CD14-positive monocyte (primary cell): ENCODE measurements at regions not wholly inside any gene's neighbourhood (a gene's known extent, or its start where the extent isn't known, plus 50 kb on each side); places are given as distances from the start of the nearest gene placed in this dataset.

ENCODE experiments used
- DNase-seq, 3 donors: peaks; one replicate each; pipeline ENCODE4 v3.0.0-alpha.2; 2011 to 2022
- H2AFZ ChIP-seq: 2 replicates; pipeline ENCODE4 v1.6.0; 2012; ENCODE audit warnings: mild to moderate bottlenecking, low read depth, low read length, inconsistent platforms; ENCODE audit not compliant: insufficient read depth, poor library complexity, severe bottlenecking
- H3K27ac ChIP-seq, 2 donors: 1 replicate in 1 of 2; 2 replicates in 1 of 2; pipeline ENCODE4 v1.5.1; 2012 to 2013; ENCODE audit warnings: low read length in 2 of 2, control low read depth in 1 of 2, inconsistent platforms in 1 of 2, low read depth in 1 of 2, mild to moderate bottlenecking in 1 of 2
- H3K27me3 ChIP-seq, 2 donors: one replicate each; pipeline versions ENCODE4 v1.6.0 to v1.6.1; 2011 to 2013; ENCODE audit warnings: low read length in 2 of 2; ENCODE audit not compliant: control insufficient read depth in 2 of 2, insufficient read depth in 2 of 2
- H3K36me3 ChIP-seq, 2 donors: replicated peaks in 1 of 2; 1 replicate in 1 of 2; 2 replicates in 1 of 2; pipeline versions ENCODE4 v1.5.1 to v1.6.1; 2012 to 2013; ENCODE audit warnings: low read length in 2 of 2, control low read depth in 1 of 2, inconsistent platforms in 1 of 2, mild to moderate bottlenecking in 1 of 2; ENCODE audit not compliant: insufficient read depth in 2 of 2, control insufficient read depth in 1 of 2
- H3K4me1 ChIP-seq, 2 donors: 1 replicate in 1 of 2; 2 replicates in 1 of 2; pipeline versions ENCODE4 v1.5.1 to v1.6.1; 2012 to 2013; ENCODE audit warnings: low read length in 2 of 2, control low read depth in 1 of 2, inconsistent platforms in 1 of 2, mild to moderate bottlenecking in 1 of 2, moderate library complexity in 1 of 2; ENCODE audit not compliant: insufficient read depth in 2 of 2, control insufficient read depth in 1 of 2
- H3K4me2 ChIP-seq: replicated peaks from 2 replicates; pipeline ENCODE3; 2012; ENCODE audit warnings: low read length, moderate library complexity, mild to moderate bottlenecking; ENCODE audit not compliant: poor library complexity, severe bottlenecking; ENCODE audit errors: extremely low read depth
- H3K4me3 ChIP-seq, 3 experiments: fragments of 200-600 bp in 1 of 3; sonication (generic) in 1 of 3; replicated peaks in 1 of 3; 1 replicate in 2 of 3; 2 replicates in 1 of 3; pipeline ENCODE4 v1.5.1; 2011 to 2013; ENCODE audit warnings: low read length in 3 of 3, mild to moderate bottlenecking in 3 of 3, control low read depth in 2 of 3, low read depth in 2 of 3, inconsistent platforms in 1 of 3, moderate library complexity in 1 of 3
- H3K79me2 ChIP-seq: 2 replicates; pipeline ENCODE4 v1.6.0; 2012; ENCODE audit warnings: mild to moderate bottlenecking, control low read depth, inconsistent platforms, low read length, moderate library complexity; ENCODE audit not compliant: insufficient read depth
- H3K9ac ChIP-seq: 2 replicates; pipeline ENCODE4 v1.6.0; 2017; ENCODE audit warnings: low read length, mild to moderate bottlenecking; ENCODE audit not compliant: insufficient read depth, poor library complexity, severe bottlenecking
- H3K9me3 ChIP-seq, 2 donors: replicated peaks in 1 of 2; 1 replicate in 1 of 2; 2 replicates in 1 of 2; pipeline versions ENCODE4 v1.5.1 to v1.6.1; 2012 to 2013; ENCODE audit warnings: low read length in 2 of 2, control low read depth in 1 of 2; ENCODE audit not compliant: control insufficient read depth in 1 of 2, insufficient read depth in 1 of 2
- H4K20me1 ChIP-seq: 2 replicates; pipeline ENCODE4 v1.6.0; 2012; ENCODE audit warnings: mild to moderate bottlenecking, low read length, control low read depth, moderate library complexity; ENCODE audit not compliant: insufficient read depth
- H3K27ac Mint-ChIP-seq, 7 donors: one replicate each; pipeline ENCODE4 v1.8.0; 2020; ENCODE audit warnings: mild to moderate bottlenecking in 7 of 7, mixed read lengths in 7 of 7, moderate library complexity in 6 of 7, inconsistent platforms in 2 of 7
- H3K27me3 Mint-ChIP-seq, 3 donors: one replicate each; pipeline ENCODE4 v1.8.0; 2021 to 2022; ENCODE audit warnings: low read depth in 3 of 3, mild to moderate bottlenecking in 3 of 3, mixed read lengths in 3 of 3, moderate library complexity in 3 of 3, inconsistent platforms in 1 of 3
- H3K36me3 Mint-ChIP-seq, 2 donors: one replicate each; pipeline ENCODE4 v1.8.0; 2020; ENCODE audit warnings: mixed read lengths in 2 of 2, inconsistent platforms in 1 of 2, mild to moderate bottlenecking in 1 of 2
- H3K4me1 Mint-ChIP-seq: one replicate; pipeline ENCODE4 v1.8.0; 2020; ENCODE audit warnings: mild to moderate bottlenecking, mixed read lengths
- H3K4me3 Mint-ChIP-seq, 2 donors: one replicate each; pipeline ENCODE4 v1.8.0; 2020; ENCODE audit warnings: mild to moderate bottlenecking in 2 of 2, mixed read lengths in 2 of 2, moderate library complexity in 1 of 2
- H3K9me3 Mint-ChIP-seq, 7 donors: one replicate each; pipeline ENCODE4 v1.8.0; 2020 to 2022; ENCODE audit warnings: mixed read lengths in 7 of 7, mild to moderate bottlenecking in 6 of 7, moderate library complexity in 6 of 7, inconsistent platforms in 2 of 7
- CTCF ChIP-seq: fragments of 200-600 bp; IDR thresholded peaks from one replicate; pipeline ENCODE4 v1.8.0; 2022; ENCODE audit warnings: antibody characterized with exemption, mild to moderate bottlenecking
- WGBS: methylation state at CpG from one replicate; pipeline ENCODE4 v1.1.5; 2013; ENCODE audit warnings: missing lambda C conversion rate; ENCODE audit not compliant: insufficient coverage; 5-methylcytosine and 5-hydroxymethylcytosine counted together
- intact Hi-C, 2 donors: fragments of 100-400 bp; cut with micrococcal nuclease; formaldehyde crosslinking; loops; one replicate each; pipeline versions ENCODE4 v1.15.0 to v1.15.1; 2023

- H3K27ac ChIP-seq: no peak overlapping the region
These were observed 367.6 kb downstream of the MIAT start for GRCh38 chr22:27024982-27025381.

GRCh38 chr22:27028093-27028492, 370.7 kb downstream of the MIAT start:
- intact Hi-C loops: no loop called here
- H3K27me3 Mint-ChIP-seq: peaks cover 5 to 21% (median 15%) of the 10 kb centered on the region in 3 donors
- H3K4me1 Mint-ChIP-seq: no peaks in the 10 kb centered on the region
- Histone ChIP-seq H3K4me1 (no peaks in the 10 kb centered on the region), H3K79me2 (no peaks in the 10 kb centered on the region), H3K4me2 (no peak overlapping the region), H3K4me3 (no peak overlapping the region), H3K9me3 (no peaks in the 10 kb centered on the region), H3K36me3 (no peaks in the 10 kb centered on the region), H2AFZ (no peak overlapping the region), H3K27me3 (peaks cover 3 to 7% of the 10 kb centered on the region in 2 donors), H3K9ac (no peak overlapping the region), H3K27ac (no peak overlapping the region), H4K20me1 (no peaks in the 10 kb centered on the region)
- no peak for DNase-seq
- no peaks in the 10 kb centered on the region for H3K36me3 Mint-ChIP-seq
- H3K27ac Mint-ChIP-seq: no peak overlapping the region
- peaks cover 0 to 2% (median 0%) of the 10 kb centered on the region in 7 donors for H3K9me3 Mint-ChIP-seq
- WGBS: 63% methylated on average over 1 of the region's 3 CpGs
- H3K4me3 Mint-ChIP-seq: no peak overlapping the region
- TF ChIP-seq CTCF: no peak

More at GRCh38 chr22:27024982-27025381, 367.6 kb downstream of the MIAT start:
- Histone ChIP-seq H3K9ac (no peak overlapping the region), H3K4me3 (no peak overlapping the region), H3K4me2 (no peak overlapping the region), H4K20me1 (no peaks in the 10 kb centered on the region), H3K9me3 (no peaks in the 10 kb centered on the region), H2AFZ (no peak overlapping the region), H3K79me2 (no peaks in the 10 kb centered on the region), H3K36me3 (no peaks in the 10 kb centered on the region), H3K27me3 (peaks cover 5 to 8% of the 10 kb centered on the region in 2 donors), H3K4me1 (no peaks in the 10 kb centered on the region)
- Mint-ChIP-seq H3K9me3 (peaks cover 0 to 2% (median 0%) of the 10 kb centered on the region in 7 donors), H3K27me3 (peaks cover 19 to 26% (median 19%) of the 10 kb centered on the region in 3 donors), H3K4me1 (no peaks in the 10 kb centered on the region), H3K4me3 (no peak overlapping the region), H3K27ac (no peak overlapping the region), H3K36me3 (no peaks in the 10 kb centered on the region)
- no peak for DNase-seq
- WGBS: no CpG with 5 or more reads among the region's 1 CpG
- intact Hi-C loops: no loop called here
- TF ChIP-seq CTCF: no peak
